HepG2 (cell line): ENCODE measurements at regions not wholly inside any gene's neighbourhood (a gene's known extent, or its start where the extent isn't known, plus 50 kb on each side); places are given as distances from the start of the nearest gene placed in this dataset.

ENCODE experiments used
- ATAC-seq: fragments of 200-7000 bp; cut with Tn5 transposase; 3 replicates; pipeline ENCODE4 v1.9.1; 2020; ENCODE audit warnings: mild to moderate bottlenecking, moderate library complexity
- BruUV-seq: library from RNA; stranded (reverse); fragments of 400-500 nt; replicated peaks from 2 replicates; lab custom pipeline; 2021; lab: Mats Ljungman, UMichigan
- CTCF ChIA-PET: fragments of 300-600 bp; formaldehyde crosslinking; extraction: SDS; loops from one replicate; lab custom pipeline; 2021; ENCODE audit warnings: low total read pairs, inconsistent platforms, low intra/inter-chr PET ratio; lab: Yijun Ruan, JAX
- POLR2A ChIA-PET: fragments of 350-600 bp; sonication (Branson Sonifier 250); formaldehyde crosslinking; loops from one replicate; lab custom pipeline; 2020; ENCODE audit warnings: antibody characterized with exemption, inconsistent platforms; lab: Yijun Ruan, JAX
- DNase-seq: peaks from one replicate; pipeline ENCODE4 v3.0.0-alpha.2; 2015; ENCODE audit warnings: low spot score
- FAIRE-seq: peaks from 3 replicates; lab custom pipeline; 2011; peaks lifted over from hg19 to GRCh38; lab: Jason Lieb, UNC
- H2AFZ ChIP-seq: one replicate; pipeline ENCODE4 v1.6.1; 2011; ENCODE audit warnings: low read length, inconsistent platforms
- H3K27ac ChIP-seq: fragments of 300-600 bp; 3 replicates; pipeline ENCODE4 v1.8.0; 2011; ENCODE audit warnings: mixed run types, mild to moderate bottlenecking, mixed read lengths, low read length, inconsistent platforms; ENCODE audit not compliant: insufficient read depth; ENCODE audit errors: extremely low read length
- H3K27me3 ChIP-seq, 2 experiments: fragments of 200-600 bp in 1 of 2; 2 replicates in 1 of 2; 3 replicates in 1 of 2; pipeline versions ENCODE4 v1.6.0 to v1.8.0; 2011; ENCODE audit warnings: low read length in 2 of 2, mild to moderate bottlenecking in 2 of 2, moderate library complexity in 2 of 2, inconsistent platforms in 1 of 2; ENCODE audit not compliant: insufficient read depth in 2 of 2, control insufficient read depth in 1 of 2
- H3K36me3 ChIP-seq, 2 experiments: fragments of 200-600 bp in 1 of 2; replicated peaks in 1 of 2; 2 replicates in 1 of 2; 3 replicates in 1 of 2; pipeline versions ENCODE4 v1.5.1 to v1.8.0; 2011; ENCODE audit warnings: low read length in 2 of 2, inconsistent platforms in 1 of 2; ENCODE audit not compliant: insufficient read depth in 2 of 2, control insufficient read depth in 1 of 2
- H3K4me1 ChIP-seq: 2 replicates; pipeline ENCODE4 v1.5.1; 2012; ENCODE audit warnings: low read length, inconsistent platforms; ENCODE audit not compliant: insufficient read depth
- H3K4me2 ChIP-seq: 2 replicates; pipeline ENCODE4 v1.6.0; 2011; ENCODE audit warnings: low read depth, low read length, inconsistent platforms
- H3K4me3 ChIP-seq, 3 experiments: fragments of 200-600 bp in 1 of 3; sonication (generic), shearing (Covaris generic) in 1 of 3; replicated peaks in 1 of 3; 2 replicates each; pipeline ENCODE4 v1.5.1; 2011 to 2016; ENCODE audit warnings: low read length in 3 of 3, inconsistent platforms in 2 of 3, low read depth in 2 of 3, mild to moderate bottlenecking in 2 of 3, control low read depth in 1 of 3, mixed read lengths in 1 of 3; ENCODE audit not compliant: insufficient read depth in 1 of 3
- H3K79me2 ChIP-seq: one replicate; pipeline ENCODE4 v1.6.1; 2011; ENCODE audit warnings: low read length, inconsistent platforms; ENCODE audit not compliant: insufficient read depth
- H3K9ac ChIP-seq: 2 replicates; pipeline ENCODE4 v1.6.0; 2011; ENCODE audit warnings: mild to moderate bottlenecking, low read depth, low read length, inconsistent platforms; ENCODE audit not compliant: insufficient read depth
- H3K9me3 ChIP-seq: 2 replicates; pipeline ENCODE4 v1.5.1; 2012; ENCODE audit warnings: mild to moderate bottlenecking, low read length
- H4K20me1 ChIP-seq: 2 replicates; pipeline ENCODE4 v1.6.0; 2011; ENCODE audit warnings: inconsistent platforms, mild to moderate bottlenecking, low read length, moderate library complexity; ENCODE audit not compliant: insufficient read depth
- MAFK ChIP-seq, 2 experiments: IDR thresholded peaks in 1 of 2; conservative IDR thresholded peaks in 1 of 2; 2 replicates each; pipeline ENCODE4 v1.6.1; 2011; ENCODE audit warnings: improper control_type of control experiment in 2 of 2, low read length in 2 of 2
- SAP130 ChIP-seq: IDR thresholded peaks from 2 replicates; pipeline ENCODE4 v1.6.1; 2016; ENCODE audit warnings: low read depth
- SRSF1 ChIP-seq: fragments of 200-400 bp; formaldehyde crosslinking; optimal IDR thresholded peaks from 2 replicates; pipeline ENCODE3; 2017; ENCODE audit warnings: mild to moderate bottlenecking, low read depth, low read length, moderate library complexity
- ZNF646 ChIP-seq: sonication (generic); formaldehyde crosslinking; IDR thresholded peaks from 2 replicates; pipeline ENCODE4 v1.9.0; 2021; ENCODE audit warnings: mild to moderate bottlenecking, missing genetic modification reagents
- ZSCAN25 ChIP-seq: sonication (generic); formaldehyde crosslinking; IDR thresholded peaks from 2 replicates; pipeline ENCODE4 v1.8.0; 2022; ENCODE audit warnings: mild to moderate bottlenecking, missing genetic modification reagents
- WGBS: methylation state at CpG from one replicate; pipeline ENCODE4 v1.1.6; 2017; ENCODE audit warnings: low lambda C conversion rate; 5-methylcytosine and 5-hydroxymethylcytosine counted together
- in situ Hi-C: cut with HindIII; loops from 2 replicates; pipeline ENCODE4 v1.10.0; 2017; ENCODE audit warnings: low pct_unique_long_range_greater_than_20kb; ENCODE audit not compliant: extremely low pct_ligation_motif_present
- intact Hi-C: fragments of 100-400 bp; cut with micrococcal nuclease; formaldehyde crosslinking; loops from one replicate; pipeline ENCODE4 v1.10.0; 2022; ENCODE audit not compliant: unreplicated experiment

- TF ChIP-seq SRSF1 (no peak), ZNF646 (no peak)
These were observed 84.2 kb upstream of the IL12A start (continued) for GRCh38 chr3:159904455-159904854.

DNA sequence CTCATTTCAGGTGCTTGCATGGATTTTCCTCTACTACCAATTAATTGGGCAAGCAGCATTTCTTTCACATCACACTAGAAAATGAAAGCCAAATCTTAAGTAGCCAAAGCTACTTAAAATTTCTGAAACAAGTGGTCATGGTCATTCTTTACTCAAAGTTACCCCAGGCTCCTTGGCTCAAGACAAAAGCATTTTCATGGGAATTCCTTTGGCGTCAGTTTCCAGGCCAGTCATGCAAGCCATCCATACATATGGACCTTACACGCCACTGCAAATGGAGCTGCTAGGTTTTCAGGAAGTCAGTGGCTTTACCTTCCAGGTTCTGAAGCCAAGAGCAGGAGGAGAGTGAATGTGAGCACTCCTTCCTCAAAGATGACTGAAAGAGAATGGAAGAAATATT is 83.7 kb upstream of the IL12A start:
- H4K20me1 ChIP-seq = no peaks in the 10 kb centered on the region
- no peak overlapping the region for H3K9ac ChIP-seq
- H3K79me2 ChIP-seq = no peaks in the 10 kb centered on the region
- FAIRE-seq (no peak), DNase-seq (no peak), ATAC-seq (no peak)
- no TSS peak for BruUV-seq
- in situ Hi-C loops (no loop called here), intact Hi-C loops (no loop called here)
- 19% methylated on average over 2 of the region's 2 CpGs for WGBS
- H3K36me3 ChIP-seq = no peaks in the 10 kb centered on the region
- H3K27ac ChIP-seq = no peak overlapping the region
- TF ChIP-seq SAP130 (CRISPR knock-in tag) (no peak), ZSCAN25 (CRISPR knock-in tag) (no peak), MAFK (conservative IDR thresholded peaks at IDR 0.05 in 1 of 2, IDR thresholded peaks at IDR 0.05 in 1 of 2; ENCODE audit: low read length in 2 of 2) (no peak)
- ChIA-PET POLR2A (no interaction called here), CTCF (no interaction called here)
- H3K4me1 ChIP-seq = no peaks in the 10 kb centered on the region
- H2AFZ ChIP-seq = no peak overlapping the region
- H3K4me3 ChIP-seq = no peak overlapping the region
- H3K4me2 ChIP-seq = no peak overlapping the region
- no peaks in the 10 kb centered on the region for H3K9me3 ChIP-seq
- no peaks in the 10 kb centered on the region for H3K27me3 ChIP-seq
